BE2C (cell line): ENCODE measurements at regions not wholly inside any gene's neighbourhood (a gene's known extent, or its start where the extent isn't known, plus 50 kb on each side); places are given as distances from the start of the nearest gene placed in this dataset.

Experiments used
- DNase-seq: peaks from one replicate; pipeline ENCODE4 v3.0.0-alpha.2; 2020
- H3K27me3 ChIP-seq: fragments of 250-450 bp; sonication (Bioruptor Pico); 2 replicates; pipeline ENCODE4 v1.5.1; 2020; ENCODE audit warnings: mild to moderate bottlenecking
- H3K36me3 ChIP-seq: fragments of 250-450 bp; sonication (Bioruptor Pico); 2 replicates; pipeline ENCODE4 v1.5.1; 2020; ENCODE audit warnings: mild to moderate bottlenecking
- H3K4me1 ChIP-seq: fragments of 250-450 bp; sonication (Bioruptor Pico); 2 replicates; pipeline ENCODE4 v1.5.1; 2020
- H3K4me3 ChIP-seq: 2 replicates; pipeline ENCODE4 v1.5.1; 2011; ENCODE audit warnings: low read depth, low read length
- H3K9me3 ChIP-seq: fragments of 250-450 bp; sonication (Bioruptor Pico); 2 replicates; pipeline ENCODE4 v1.5.1; 2020
- TF ChIP-seq, protein P1 (sequence below): IDR thresholded peaks from 2 replicates; pipeline ENCODE4 v1.5.1; 2012; ENCODE audit warnings: mild to moderate bottlenecking, low read depth, low read length

DNA sequence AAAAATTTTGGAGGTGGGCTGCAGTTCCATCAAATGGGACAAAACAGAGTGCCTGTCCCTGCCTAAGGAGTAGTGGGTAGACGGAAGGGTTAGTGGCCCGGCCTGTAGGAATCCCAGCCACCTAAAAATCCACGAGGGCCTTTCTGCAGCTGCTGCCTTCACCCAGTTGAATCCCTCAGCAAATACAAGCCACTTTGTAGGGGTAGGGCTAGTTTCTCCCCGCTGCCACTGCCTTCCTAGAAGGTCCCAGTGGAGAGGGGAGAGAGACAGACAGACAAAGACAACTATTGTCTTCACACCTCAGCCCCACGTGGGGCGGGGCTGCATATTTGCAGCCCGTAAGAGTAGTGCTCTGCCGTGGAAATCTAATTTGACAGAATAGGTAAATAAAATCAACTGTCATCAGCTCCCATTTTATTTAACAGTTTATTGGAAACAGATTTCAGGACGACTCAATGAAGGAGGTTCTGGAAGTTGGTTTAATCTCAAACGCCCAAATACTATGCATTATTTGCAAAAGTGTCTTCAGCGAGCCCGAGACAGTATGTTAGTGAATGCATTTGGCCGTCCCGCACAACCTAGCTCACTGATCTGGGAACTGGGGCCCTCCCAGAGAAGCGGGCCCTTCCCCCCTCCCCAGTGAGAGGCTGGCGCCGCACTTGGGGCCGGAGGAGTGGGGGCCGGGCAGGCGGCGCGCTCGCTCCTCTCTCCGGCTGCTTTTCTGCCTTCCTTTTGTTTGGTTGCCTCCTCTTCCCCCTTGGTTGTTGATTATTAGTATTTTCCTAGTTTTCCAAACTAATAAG, 67.6 kb upstream of the TBCA start:
- no peak overlapping the region for H3K4me3 ChIP-seq
- H3K36me3 ChIP-seq: no peaks in the 10 kb centered on the region
- no peaks in the 10 kb centered on the region for H3K9me3 ChIP-seq
- no peaks in the 10 kb centered on the region for H3K4me1 ChIP-seq
- TF ChIP-seq, protein P1, sequence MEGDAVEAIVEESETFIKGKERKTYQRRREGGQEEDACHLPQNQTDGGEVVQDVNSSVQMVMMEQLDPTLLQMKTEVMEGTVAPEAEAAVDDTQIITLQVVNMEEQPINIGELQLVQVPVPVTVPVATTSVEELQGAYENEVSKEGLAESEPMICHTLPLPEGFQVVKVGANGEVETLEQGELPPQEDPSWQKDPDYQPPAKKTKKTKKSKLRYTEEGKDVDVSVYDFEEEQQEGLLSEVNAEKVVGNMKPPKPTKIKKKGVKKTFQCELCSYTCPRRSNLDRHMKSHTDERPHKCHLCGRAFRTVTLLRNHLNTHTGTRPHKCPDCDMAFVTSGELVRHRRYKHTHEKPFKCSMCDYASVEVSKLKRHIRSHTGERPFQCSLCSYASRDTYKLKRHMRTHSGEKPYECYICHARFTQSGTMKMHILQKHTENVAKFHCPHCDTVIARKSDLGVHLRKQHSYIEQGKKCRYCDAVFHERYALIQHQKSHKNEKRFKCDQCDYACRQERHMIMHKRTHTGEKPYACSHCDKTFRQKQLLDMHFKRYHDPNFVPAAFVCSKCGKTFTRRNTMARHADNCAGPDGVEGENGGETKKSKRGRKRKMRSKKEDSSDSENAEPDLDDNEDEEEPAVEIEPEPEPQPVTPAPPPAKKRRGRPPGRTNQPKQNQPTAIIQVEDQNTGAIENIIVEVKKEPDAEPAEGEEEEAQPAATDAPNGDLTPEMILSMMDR: no peak
- no peaks in the 10 kb centered on the region for H3K27me3 ChIP-seq
- no peak for DNase-seq

DNA sequence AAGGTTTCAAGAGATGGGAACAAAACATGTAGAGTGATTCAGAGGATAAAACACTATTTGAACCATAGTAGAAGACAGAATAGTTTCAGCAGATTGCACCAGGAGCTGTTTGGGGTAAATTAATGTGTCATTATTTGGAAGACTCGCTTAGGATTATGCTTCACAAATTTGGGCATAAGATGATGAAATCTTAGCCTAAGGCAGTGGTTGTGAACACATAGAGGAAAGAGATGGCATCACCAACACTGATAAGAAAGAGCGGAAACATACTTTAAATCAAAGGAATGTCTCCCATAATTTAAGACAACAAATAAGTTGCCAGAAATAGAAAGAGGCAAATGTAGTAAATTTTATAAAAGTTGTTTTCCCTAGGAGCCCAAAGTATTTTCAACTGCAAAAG, 66.1 kb upstream of the TBCA start:
- no peak overlapping the region for H3K4me3 ChIP-seq
- TF ChIP-seq, protein P1: no peak
- H3K36me3 ChIP-seq: no peaks in the 10 kb centered on the region
- no peaks in the 10 kb centered on the region for H3K9me3 ChIP-seq
- H3K27me3 ChIP-seq: no peaks in the 10 kb centered on the region
- H3K4me1 ChIP-seq: no peaks in the 10 kb centered on the region
- no peak for DNase-seq

DNA sequence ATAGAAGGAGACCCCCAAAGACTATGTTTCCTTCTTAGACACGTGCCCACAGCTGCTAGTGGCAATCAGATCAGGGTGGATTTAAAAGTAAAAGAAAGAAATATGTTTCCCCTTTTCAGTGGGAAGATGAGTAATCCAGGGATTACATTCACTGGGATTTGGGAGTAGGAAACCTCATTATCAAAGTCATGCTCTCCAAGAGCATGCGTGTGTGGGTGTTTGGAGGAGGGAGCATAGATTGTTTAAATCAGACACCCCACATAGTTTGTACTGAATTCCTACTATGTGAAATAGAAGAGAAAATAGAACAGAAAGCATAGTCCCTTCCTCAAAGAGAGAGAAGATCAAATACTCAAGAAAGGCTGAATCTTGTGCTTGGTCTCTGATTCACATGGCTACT, 65.5 kb upstream of the TBCA start:
- H3K27me3 ChIP-seq: no peaks in the 10 kb centered on the region
- no peaks in the 10 kb centered on the region for H3K9me3 ChIP-seq
- DNase-seq: no peak
- no peak overlapping the region for H3K4me3 ChIP-seq
- H3K36me3 ChIP-seq: no peaks in the 10 kb centered on the region
- TF ChIP-seq, protein P1: no peak
- no peaks in the 10 kb centered on the region for H3K4me1 ChIP-seq

DNA sequence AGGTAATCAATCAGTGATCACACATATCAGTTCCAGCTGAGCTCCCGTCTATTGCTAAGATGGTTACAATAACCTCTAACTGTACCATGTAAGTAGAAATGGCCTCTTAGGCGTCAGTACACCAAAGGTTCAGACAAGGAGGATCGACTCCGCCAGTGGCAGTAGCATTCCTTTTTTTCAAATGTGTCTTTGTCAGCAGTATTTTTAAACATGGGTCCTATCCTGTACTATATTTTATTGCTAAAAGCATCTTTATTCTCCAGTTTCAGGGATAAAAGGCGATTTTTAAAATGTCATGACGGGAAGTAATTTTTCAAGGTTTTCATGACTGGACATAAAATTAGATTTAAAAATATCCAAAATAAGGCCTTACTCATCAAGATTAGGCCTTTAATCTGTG, 64.8 kb upstream of the TBCA start:
- H3K4me1 ChIP-seq: no peaks in the 10 kb centered on the region
- H3K27me3 ChIP-seq: no peaks in the 10 kb centered on the region
- H3K4me3 ChIP-seq: no peak overlapping the region
- H3K9me3 ChIP-seq: no peaks in the 10 kb centered on the region
- no peak for DNase-seq
- no peaks in the 10 kb centered on the region for H3K36me3 ChIP-seq
- TF ChIP-seq, protein P1: no peak

DNA sequence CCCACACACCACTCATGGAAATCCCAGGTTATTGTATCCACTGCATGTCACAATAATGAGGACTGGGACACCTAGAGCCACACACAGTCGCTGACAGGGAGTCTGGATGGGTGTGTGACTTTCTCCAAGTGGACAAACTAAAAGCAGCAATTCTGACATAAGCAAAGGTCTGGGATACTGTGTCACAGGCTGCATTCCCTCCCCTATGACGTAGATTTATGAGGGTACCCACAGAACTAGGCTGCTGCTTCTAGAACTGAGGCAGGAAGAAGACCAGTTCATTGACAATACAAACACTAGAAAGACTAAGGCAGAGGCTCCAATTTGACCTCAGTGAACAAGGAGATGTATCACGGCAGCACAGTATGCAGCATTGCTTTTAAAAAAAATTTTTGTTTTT, 63.6 kb upstream of the TBCA start:
- no peak overlapping the region for H3K4me3 ChIP-seq
- H3K4me1 ChIP-seq: no peaks in the 10 kb centered on the region
- H3K27me3 ChIP-seq: no peaks in the 10 kb centered on the region
- no peak for DNase-seq
- H3K36me3 ChIP-seq: no peaks in the 10 kb centered on the region
- no peaks in the 10 kb centered on the region for H3K9me3 ChIP-seq
- TF ChIP-seq, protein P1: no peak

DNA sequence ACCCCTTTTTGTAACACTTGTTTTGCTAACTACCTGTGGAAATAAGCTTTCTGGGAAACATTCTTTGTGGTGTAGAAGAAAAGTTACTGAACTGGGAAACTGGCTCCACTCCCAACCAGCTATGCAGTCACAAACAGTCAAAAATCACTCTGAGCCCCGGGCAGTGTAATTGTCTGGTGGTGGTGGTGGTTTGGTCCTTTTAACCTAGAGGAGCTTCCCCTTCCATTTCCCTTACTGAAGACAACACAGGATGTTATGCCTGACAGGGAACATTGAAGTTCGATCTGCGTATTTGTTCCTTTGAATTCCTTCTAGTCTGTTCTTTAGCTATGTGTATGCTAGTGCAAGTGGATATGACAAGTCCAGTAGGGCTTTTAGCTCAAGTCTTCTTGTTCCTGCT, 56.8 kb upstream of the TBCA start:
- DNase-seq: no peak
- Histone ChIP-seq H3K36me3 (no peaks in the 10 kb centered on the region), H3K4me3 (no peak overlapping the region), H3K9me3 (no peaks in the 10 kb centered on the region), H3K27me3 (no peaks in the 10 kb centered on the region), H3K4me1 (no peaks in the 10 kb centered on the region)
- TF ChIP-seq, protein P1: no peak
